LNCaP clone FGC (cell line): ENCODE measurements at regions not wholly inside any gene's neighbourhood (a gene's known extent, or its start where the extent isn't known, plus 50 kb on each side); places are given as distances from the start of the nearest gene placed in this dataset.
"Not testable (repeated sequence)": the region's sequence is repeated elsewhere in the genome, so short reads cannot be mapped to it uniquely, and the experiment has no call there.

ENCODE experiments used
- DNase-seq: peaks from one replicate; pipeline ENCODE4 v3.0.0-alpha.2; 2011; ENCODE audit warnings: low read depth
- H3K4me3 ChIP-seq: 2 replicates; pipeline ENCODE4 v1.5.1; 2011; ENCODE audit warnings: mild to moderate bottlenecking, low read depth, low read length, control low read depth
- CTCF ChIP-seq: IDR thresholded peaks from 2 replicates; pipeline ENCODE4 v1.5.1; 2012; ENCODE audit warnings: mild to moderate bottlenecking; ENCODE audit not compliant: control insufficient read depth, insufficient read depth; ENCODE audit errors: extremely low read depth

- no peak for TF ChIP-seq CTCF
These were observed 850.8 kb upstream of the ROBO1 start for GRCh38 chr3:80618295-80619256.

GRCh38 chr3:80612366-80612765 lies 844.6 kb upstream of the ROBO1 start:
- no peak overlapping the region for H3K4me3 ChIP-seq
- TF ChIP-seq CTCF: no peak
- no peak for DNase-seq

More at GRCh38 chr3:80618295-80619256, 850.8 kb upstream of the ROBO1 start:
- H3K4me3 ChIP-seq: no peak overlapping the region
- no peak for DNase-seq

- not testable (repeated sequence) for DNase-seq, H3K4me3 ChIP-seq
These were observed 840.3 kb upstream of the ROBO1 start for GRCh38 chr3:80608072-80608471.

GRCh38 chr3:80606073-80606472 lies 838.3 kb upstream of the ROBO1 start:
- peak; percentile 23; the same call in 1 of the 2 replicates for TF ChIP-seq CTCF
- DNase-seq: no peak
- no peak overlapping the region for H3K4me3 ChIP-seq

- TF ChIP-seq CTCF: no peak
- no peak overlapping the region for H3K4me3 ChIP-seq
- DNase-seq: no peak
These were observed 833.7 kb upstream of the ROBO1 start for GRCh38 chr3:80601479-80601878.

GRCh38 chr3:80592792-80593191 lies 825.0 kb upstream of the ROBO1 start:
- no peak for TF ChIP-seq CTCF
- DNase-seq: no peak

GRCh38 chr3:80586338-80586737 lies 818.5 kb upstream of the ROBO1 start:
- H3K4me3 ChIP-seq: no peak overlapping the region
- TF ChIP-seq CTCF: no peak
- no peak for DNase-seq

More at GRCh38 chr3:80592792-80593191, 825.0 kb upstream of the ROBO1 start:
- no peak overlapping the region for H3K4me3 ChIP-seq
